HL-60 (cell line): ENCODE measurements at regions not wholly inside any gene's neighbourhood (a gene's known extent, or its start where the extent isn't known, plus 50 kb on each side); places are given as distances from the start of the nearest gene placed in this dataset.
"Not testable (repeated sequence)": the region's sequence is repeated elsewhere in the genome, so short reads cannot be mapped to it uniquely, and the experiment has no call there.

Experiments
- DNase-seq, 2 experiments: peaks; one replicate each; pipeline ENCODE4 v3.0.0-alpha.2; 2010 to 2020; ENCODE audit warnings: low read depth in 1 of 2, low spot score in 1 of 2
- H3K27ac ChIP-seq: fragments of 250-450 bp; sonication (Bioruptor Pico); replicated peaks from 2 replicates; pipeline ENCODE4 v1.5.1; 2020; ENCODE audit warnings: mild to moderate bottlenecking, moderate library complexity
- H3K27me3 ChIP-seq: fragments of 250-450 bp; sonication (Bioruptor Pico); 2 replicates; pipeline ENCODE4 v1.5.1; 2021; ENCODE audit warnings: mild to moderate bottlenecking, moderate library complexity; ENCODE audit not compliant: insufficient read depth, poor library complexity, severe bottlenecking
- H3K4me3 ChIP-seq: replicated peaks from 2 replicates; pipeline ENCODE4 v1.5.1; 2011; ENCODE audit warnings: mild to moderate bottlenecking, control low read depth, low read length; ENCODE audit not compliant: insufficient read depth
- GABPA ChIP-seq: IDR thresholded peaks from 2 replicates; pipeline ENCODE4 v1.6.1; 2012; ENCODE audit warnings: low read depth
- POLR2AphosphoS5 ChIP-seq: IDR thresholded peaks from 2 replicates; pipeline ENCODE4 v1.6.1; 2012; ENCODE audit warnings: low read depth
- REST ChIP-seq: IDR thresholded peaks from 2 replicates; pipeline ENCODE4 v1.6.1; 2012; ENCODE audit warnings: low read depth; ENCODE audit not compliant: insufficient replicate concordance
- SPI1 ChIP-seq: IDR thresholded peaks from 2 replicates; pipeline ENCODE4 v1.6.1; 2012; ENCODE audit warnings: low read depth, mild to moderate bottlenecking, borderline replicate concordance
- TF ChIP-seq, protein P1 (sequence below): IDR thresholded peaks from one replicate; pipeline ENCODE4 v1.5.1; 2011; ENCODE audit warnings: low read length, control low read depth, inconsistent platforms; ENCODE audit not compliant: insufficient read depth

DNA sequence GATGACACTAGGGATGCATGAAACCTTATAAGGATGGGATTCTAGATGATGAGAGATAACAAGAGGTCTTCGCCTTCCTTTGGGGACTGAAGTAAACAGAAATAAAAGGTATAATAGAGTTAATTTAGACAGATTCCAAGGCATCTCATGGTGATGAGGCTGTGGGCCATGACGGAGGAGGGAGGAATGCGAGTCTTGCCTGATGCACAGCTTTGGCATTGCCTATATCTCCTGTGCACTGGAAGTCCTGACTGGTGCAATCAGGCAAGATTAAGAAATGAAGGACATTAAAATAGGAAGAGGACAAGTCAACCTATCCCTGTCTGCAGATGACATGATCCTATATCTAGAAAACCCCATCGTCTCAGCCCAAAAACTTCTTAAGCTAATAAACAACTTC, 526.4 kb upstream of the LMO3 start:
- DNase-seq, result no peak
- TF ChIP-seq REST (no peak), SPI1 (no peak)
- H3K4me3 ChIP-seq, result no peak overlapping the region
- no peak overlapping the region for H3K27ac ChIP-seq
- H3K27me3 ChIP-seq, result no peaks in the 10 kb centered on the region

GRCh38 chr12:17116538-17116937, 510.6 kb upstream of the LMO3 start:
- not testable (repeated sequence) for H3K4me3 ChIP-seq, DNase-seq, H3K27me3 ChIP-seq, H3K27ac ChIP-seq

DNA sequence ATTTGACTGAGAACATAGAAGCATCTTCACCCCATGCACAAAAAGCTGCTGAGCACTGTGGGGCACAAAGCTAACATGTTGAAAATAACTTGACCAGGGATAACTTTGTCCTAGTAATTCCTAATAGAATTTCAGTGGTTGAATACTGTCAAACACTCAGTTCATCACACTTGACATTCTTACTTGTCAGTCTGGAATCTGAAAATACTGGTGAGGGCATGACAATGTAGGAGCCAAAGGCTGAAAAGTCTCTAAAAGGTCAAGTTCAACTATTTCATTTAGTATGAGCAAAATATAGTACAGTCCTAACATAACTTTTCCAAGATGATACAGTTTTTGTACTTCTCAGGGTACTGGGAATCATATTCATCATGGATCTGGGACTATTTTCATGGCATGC, 504.4 kb upstream of the LMO3 start:
- TF ChIP-seq, protein P1, sequence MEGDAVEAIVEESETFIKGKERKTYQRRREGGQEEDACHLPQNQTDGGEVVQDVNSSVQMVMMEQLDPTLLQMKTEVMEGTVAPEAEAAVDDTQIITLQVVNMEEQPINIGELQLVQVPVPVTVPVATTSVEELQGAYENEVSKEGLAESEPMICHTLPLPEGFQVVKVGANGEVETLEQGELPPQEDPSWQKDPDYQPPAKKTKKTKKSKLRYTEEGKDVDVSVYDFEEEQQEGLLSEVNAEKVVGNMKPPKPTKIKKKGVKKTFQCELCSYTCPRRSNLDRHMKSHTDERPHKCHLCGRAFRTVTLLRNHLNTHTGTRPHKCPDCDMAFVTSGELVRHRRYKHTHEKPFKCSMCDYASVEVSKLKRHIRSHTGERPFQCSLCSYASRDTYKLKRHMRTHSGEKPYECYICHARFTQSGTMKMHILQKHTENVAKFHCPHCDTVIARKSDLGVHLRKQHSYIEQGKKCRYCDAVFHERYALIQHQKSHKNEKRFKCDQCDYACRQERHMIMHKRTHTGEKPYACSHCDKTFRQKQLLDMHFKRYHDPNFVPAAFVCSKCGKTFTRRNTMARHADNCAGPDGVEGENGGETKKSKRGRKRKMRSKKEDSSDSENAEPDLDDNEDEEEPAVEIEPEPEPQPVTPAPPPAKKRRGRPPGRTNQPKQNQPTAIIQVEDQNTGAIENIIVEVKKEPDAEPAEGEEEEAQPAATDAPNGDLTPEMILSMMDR, result no peak
- no peak for TF ChIP-seq POLR2AphosphoS5
- TF ChIP-seq GABPA, result no peak
- no peak for TF ChIP-seq SPI1
- no peak for TF ChIP-seq REST
- no peak overlapping the region for H3K27ac ChIP-seq

DNA sequence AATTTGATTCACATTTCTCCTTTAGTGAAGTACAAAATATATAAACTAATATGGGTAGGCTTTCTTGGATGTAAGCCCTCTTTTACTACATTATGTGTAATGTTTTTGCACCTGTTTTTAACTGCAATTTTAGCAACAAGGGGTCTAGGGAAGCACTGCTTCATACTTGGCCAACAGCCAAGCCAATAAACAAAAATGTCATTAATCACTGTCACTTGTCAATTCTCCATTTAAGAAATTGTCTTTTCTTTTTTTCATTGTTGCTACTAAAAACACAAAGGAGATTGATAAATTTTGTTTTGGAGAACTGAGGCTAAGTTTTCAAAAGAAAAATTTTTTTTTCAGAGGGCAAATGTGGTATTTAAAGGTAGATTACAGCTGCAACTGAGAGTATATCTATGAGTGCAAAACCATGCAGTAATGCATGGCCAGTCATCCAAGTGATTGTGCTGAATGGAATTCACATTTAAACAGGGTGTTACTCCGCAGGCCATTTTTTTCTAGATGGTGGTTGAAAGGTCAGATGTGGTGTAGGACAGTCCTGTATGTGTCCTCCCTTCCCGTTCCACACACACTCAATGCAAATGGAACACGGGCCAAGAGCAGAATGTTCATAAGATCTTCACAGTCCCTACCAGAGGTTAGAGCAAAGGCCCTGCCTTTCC, 503.0 kb upstream of the LMO3 start:
- H3K4me3 ChIP-seq, result no peak overlapping the region
- H3K27ac ChIP-seq, result no peak overlapping the region
- no peak for DNase-seq
- TF ChIP-seq GABPA, result no peak
- no peak for TF ChIP-seq SPI1
- TF ChIP-seq REST, result no peak
- TF ChIP-seq, protein P1, result no peak
- H3K27me3 ChIP-seq, result no peaks in the 10 kb centered on the region

More for the DNA sequence above, 504.4 kb upstream of the LMO3 start:
- Histone ChIP-seq H3K27me3 (no peaks in the 10 kb centered on the region), H3K4me3 (no peak overlapping the region)
- DNase-seq, result no peak
